ENCODE measurements at regions not wholly inside any gene's neighbourhood (a gene's known extent, or its start where the extent isn't known, plus 50 kb on each side); places are given as distances from the start of the nearest gene placed in this dataset.

DNA sequence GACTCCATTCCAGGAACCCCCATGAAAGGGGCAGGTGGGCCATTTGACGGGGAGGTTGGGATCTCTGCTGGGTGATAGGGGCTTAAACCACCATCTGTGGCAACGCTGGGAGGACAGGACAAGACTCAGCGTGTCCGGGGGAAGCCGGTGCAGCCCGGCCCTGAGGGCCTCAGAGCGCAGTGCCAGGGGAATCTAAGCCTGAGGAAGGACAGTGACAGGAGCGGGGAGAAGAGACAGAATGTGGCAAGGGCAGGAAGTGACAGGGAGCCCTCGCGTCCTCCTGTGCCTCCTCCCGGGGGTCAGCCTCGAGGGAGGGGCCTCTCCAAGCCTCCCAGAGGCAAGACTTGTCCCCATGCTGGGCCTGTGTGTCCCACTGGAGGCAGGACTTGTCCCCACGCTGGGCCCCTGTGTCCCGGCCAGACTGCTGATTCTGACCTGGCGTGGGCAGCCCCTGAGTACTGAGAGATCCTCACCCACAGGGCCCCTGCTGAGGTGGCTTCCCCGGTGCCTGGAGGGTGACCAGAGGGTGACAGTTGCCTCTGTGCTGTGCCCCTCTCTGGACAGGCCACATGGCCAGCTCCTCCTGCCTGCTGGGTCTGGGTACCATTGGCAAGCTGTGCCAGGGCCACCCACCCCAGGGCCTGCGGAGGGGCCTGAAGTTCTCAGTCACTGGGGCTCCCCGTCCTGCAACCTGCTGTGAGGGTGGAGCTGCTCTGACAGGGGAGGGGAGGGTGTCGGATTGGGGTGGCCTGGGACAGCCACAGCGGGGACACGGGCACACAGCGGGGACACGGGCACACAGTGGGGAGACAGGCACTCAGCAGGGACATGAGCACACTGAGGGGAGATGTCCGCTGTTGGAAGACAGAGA lies 676.2 kb downstream of the BRD1 start:
- TF ChIP-seq CTCF (conservative IDR thresholded peaks at IDR 0.05; ENCODE audit: low read length) (no peak), EZH2phosphoT487 (IDR thresholded peaks at IDR 0.05; ENCODE audit: borderline replicate concordance) (no peak)
